ENCODE measurements at regions not wholly inside any gene's neighbourhood (a gene's known extent, or its start where the extent isn't known, plus 50 kb on each side); places are given as distances from the start of the nearest gene placed in this dataset.

DNA sequence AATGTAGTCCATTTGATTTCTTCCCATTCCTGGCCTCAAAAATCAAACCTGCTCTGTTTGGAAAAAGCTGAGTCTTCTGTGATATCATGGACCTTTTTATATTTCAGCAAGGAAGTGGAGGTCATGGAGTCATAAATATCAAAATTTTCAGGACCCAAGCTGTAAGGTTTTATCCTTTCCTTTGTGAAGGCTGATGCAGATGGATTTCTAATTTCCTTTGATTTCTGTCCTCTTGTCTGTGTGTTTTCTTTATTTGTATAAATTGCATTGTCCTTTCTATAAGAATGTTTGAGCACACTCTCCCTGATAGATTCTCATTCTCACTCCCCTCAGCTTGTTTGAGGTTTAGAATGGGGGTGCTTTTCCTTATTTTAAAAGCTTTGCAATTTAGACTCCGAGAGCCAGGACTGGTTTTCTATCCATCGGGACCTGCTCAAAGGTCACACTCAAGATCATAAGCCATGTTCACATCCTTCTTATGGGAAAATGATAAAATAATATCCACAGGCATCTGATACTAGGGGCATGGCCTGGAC, 127.4 kb upstream of the TMEM161B start:
- no peaks in the 10 kb centered on the region for H3K27me3 ChIP-seq
- no peaks in the 10 kb centered on the region for H3K36me3 ChIP-seq
- no peaks in the 10 kb centered on the region for H3K4me1 ChIP-seq
- H3K9me3 ChIP-seq = no peaks in the 10 kb centered on the region
- TF ChIP-seq CTCF (IDR thresholded peaks at IDR 0.05; ENCODE audit: low read depth, low read length) = no peak
- H3K4me3 ChIP-seq (ENCODE audit: low read depth, low read length) = no peak overlapping the region
- DNase-seq = no peak

GRCh38 chr5:88395264-88395663, 126.6 kb upstream of the TMEM161B start:
- Histone ChIP-seq H3K4me1 (no peaks in the 10 kb centered on the region), H3K27me3 (no peaks in the 10 kb centered on the region), H3K9me3 (no peaks in the 10 kb centered on the region), H3K36me3 (no peaks in the 10 kb centered on the region), H3K4me3 (ENCODE audit: low read depth, low read length) (no peak overlapping the region)
- no peak for DNase-seq
- no peak for TF ChIP-seq CTCF (IDR thresholded peaks at IDR 0.05; ENCODE audit: low read depth, low read length)

DNA sequence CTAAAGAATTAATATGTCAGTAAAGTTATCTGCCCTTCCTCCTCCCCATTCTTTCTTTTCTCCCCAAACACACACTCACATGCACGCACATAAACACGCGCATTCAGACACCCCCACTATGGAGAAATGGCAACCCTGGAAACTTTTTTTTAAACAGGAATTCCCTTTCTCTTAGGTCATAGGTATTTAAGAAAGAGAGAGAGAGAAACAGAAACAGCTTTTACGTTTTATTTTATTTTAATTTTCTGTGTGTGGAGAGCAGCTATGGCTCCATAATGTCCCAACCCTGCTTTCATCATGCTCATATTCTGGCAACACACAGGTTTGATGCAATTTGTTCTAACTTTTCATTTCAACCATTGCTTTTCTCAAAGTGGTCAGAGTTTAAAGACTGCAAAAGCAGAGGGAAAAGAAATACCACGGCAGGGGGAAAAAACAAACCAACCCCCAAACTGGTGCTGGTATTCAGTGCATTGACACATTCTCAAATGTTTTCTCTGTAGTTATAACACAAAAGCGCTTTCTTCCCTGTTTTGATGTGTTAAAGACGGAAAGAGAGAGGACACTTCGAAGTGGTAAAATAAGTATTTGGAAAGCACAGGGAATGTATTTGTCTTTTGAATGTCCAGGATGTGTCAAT, 126.0 kb upstream of the TMEM161B start:
- H3K36me3 ChIP-seq = no peaks in the 10 kb centered on the region
- H3K4me3 ChIP-seq (ENCODE audit: low read depth, low read length) = no peak overlapping the region
- no peaks in the 10 kb centered on the region for H3K27me3 ChIP-seq
- DNase-seq = no peak
- no peak for TF ChIP-seq CTCF (IDR thresholded peaks at IDR 0.05; ENCODE audit: low read depth, low read length)
- H3K9me3 ChIP-seq = no peaks in the 10 kb centered on the region
- H3K4me1 ChIP-seq = no peaks in the 10 kb centered on the region

DNA sequence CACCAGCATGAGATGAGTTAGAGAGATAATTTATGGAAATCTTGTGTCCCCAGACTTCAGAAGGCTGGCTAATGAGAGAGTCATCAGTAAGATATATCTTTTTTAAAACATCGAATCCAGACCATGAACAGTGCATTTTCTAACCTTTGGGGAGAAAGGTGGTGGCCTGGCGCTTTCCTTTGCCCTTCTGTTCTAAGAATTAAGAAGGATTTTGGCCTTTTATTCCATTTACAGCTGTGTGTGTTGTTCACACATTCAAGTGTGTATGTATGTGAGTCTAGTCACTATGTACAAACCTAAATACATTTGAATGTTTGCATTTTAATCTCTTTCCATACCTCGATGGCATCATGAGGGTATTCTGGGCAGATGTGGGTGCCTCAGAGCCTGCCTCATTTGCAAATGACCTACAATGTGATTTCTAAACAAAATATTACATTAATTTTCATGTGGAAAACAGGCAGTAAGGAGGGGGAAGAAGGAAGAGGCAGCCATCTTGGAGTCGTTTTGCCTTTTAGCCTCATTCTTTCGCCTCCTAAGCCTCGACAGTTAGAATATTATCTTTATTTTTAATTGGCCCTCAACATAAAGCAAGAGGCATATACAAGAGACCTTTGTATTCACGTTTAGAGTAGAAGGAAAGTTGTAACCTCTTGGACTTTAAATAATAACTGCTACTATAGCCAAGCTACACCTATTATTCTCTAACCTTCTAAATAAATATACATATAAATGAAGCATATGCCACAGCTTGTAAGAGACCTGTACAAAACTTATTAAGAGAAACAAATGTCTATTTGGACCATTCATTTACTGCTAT, 125.3 kb upstream of the TMEM161B start:
- Histone ChIP-seq H3K9me3 (no peaks in the 10 kb centered on the region), H3K4me3 (ENCODE audit: low read depth, low read length) (no peak overlapping the region), H3K4me1 (no peaks in the 10 kb centered on the region), H3K27me3 (peaks cover 2% of the 10 kb centered on the region; the same call in 1 of the 2 replicates), H3K36me3 (no peaks in the 10 kb centered on the region)
- no peak for TF ChIP-seq CTCF (IDR thresholded peaks at IDR 0.05; ENCODE audit: low read depth, low read length)
- no peak for DNase-seq

DNA sequence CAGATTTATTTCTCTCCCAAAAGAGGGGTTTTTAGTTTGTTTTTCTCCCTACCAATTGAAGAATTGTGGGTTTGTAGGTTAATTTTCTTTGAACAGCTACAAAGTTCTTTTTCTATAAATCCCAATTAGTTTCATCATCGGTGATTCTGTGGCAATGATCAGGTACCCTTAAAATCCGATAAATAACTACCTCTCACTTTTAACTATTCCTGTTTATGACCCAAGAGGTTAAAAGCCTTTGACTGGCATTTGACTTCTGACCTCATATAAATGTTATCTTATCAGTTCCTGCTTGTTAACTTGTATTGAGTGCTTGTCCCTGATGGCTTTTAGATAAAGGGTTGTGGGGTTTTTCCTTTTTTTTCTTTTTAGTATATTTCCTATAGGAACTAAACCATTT, 124.4 kb upstream of the TMEM161B start:
- Histone ChIP-seq H3K9me3 (no peaks in the 10 kb centered on the region), H3K27me3 (peaks cover 3% of the 10 kb centered on the region; the same call in 1 of the 2 replicates), H3K4me3 (ENCODE audit: low read depth, low read length) (no peak overlapping the region), H3K4me1 (no peaks in the 10 kb centered on the region), H3K36me3 (no peaks in the 10 kb centered on the region)
- no peak for DNase-seq
- TF ChIP-seq CTCF (IDR thresholded peaks at IDR 0.05; ENCODE audit: low read depth, low read length) = no peak

DNA sequence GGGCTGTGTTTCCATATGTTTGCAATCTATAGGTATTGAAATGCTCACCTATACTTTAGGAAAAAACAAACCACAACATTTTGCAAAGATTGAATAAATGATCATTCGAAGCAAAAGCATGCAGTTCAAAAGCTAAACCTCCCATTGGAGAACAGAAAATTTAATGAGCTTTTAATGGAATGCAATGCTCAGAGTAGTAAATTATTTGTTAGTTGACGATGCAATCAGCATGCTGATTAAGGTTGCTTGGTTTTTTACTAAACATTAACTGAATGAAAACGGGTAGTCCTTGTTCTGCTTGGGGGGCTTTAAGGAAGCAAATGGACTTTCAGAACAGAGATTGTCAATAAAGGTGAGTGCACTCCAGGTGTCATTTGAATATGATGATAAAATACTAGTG, 123.3 kb upstream of the TMEM161B start:
- no peak for TF ChIP-seq CTCF (IDR thresholded peaks at IDR 0.05; ENCODE audit: low read depth, low read length)
- H3K36me3 ChIP-seq = no peaks in the 10 kb centered on the region
- peaks cover 3% of the 10 kb centered on the region; the same call in 1 of the 2 replicates for H3K27me3 ChIP-seq
- no peak for DNase-seq
- H3K4me3 ChIP-seq (ENCODE audit: low read depth, low read length) = no peak overlapping the region
- no peaks in the 10 kb centered on the region for H3K9me3 ChIP-seq
- no peaks in the 10 kb centered on the region for H3K4me1 ChIP-seq
